ENCODE measurements at regions not wholly inside any gene's neighbourhood (a gene's known extent, or its start where the extent isn't known, plus 50 kb on each side); places are given as distances from the start of the nearest gene placed in this dataset.

- Mint-ChIP-seq H3K4me3 (no peak overlapping the region), H3K4me1 (ENCODE audit: low read depth) (no peaks in the 10 kb centered on the region), H3K9me3 (peaks cover 29% of the 10 kb centered on the region), H3K27me3 (ENCODE audit: low read depth) (no peaks in the 10 kb centered on the region), H3K36me3 (ENCODE audit: insufficient read depth) (no peaks in the 10 kb centered on the region)
- no peak for DNase-seq
- ATAC-seq: no peak
Measured at GRCh38 chr7:52512656-52513055, 522.8 kb upstream of the POM121L12 start.

GRCh38 chr7:52507546-52508255, 527.7 kb upstream of the POM121L12 start:
- DNase-seq: no peak
- Mint-ChIP-seq H3K9me3 (peaks cover 26% of the 10 kb centered on the region), H3K4me3 (no peak overlapping the region), H3K4me1 (ENCODE audit: low read depth) (no peaks in the 10 kb centered on the region), H3K36me3 (ENCODE audit: insufficient read depth) (no peaks in the 10 kb centered on the region), H3K27me3 (ENCODE audit: low read depth) (no peaks in the 10 kb centered on the region)
- ATAC-seq: no peak

GRCh38 chr7:52506325-52506724, 529.1 kb upstream of the POM121L12 start:
- Mint-ChIP-seq H3K36me3 (ENCODE audit: insufficient read depth) (no peaks in the 10 kb centered on the region), H3K4me1 (ENCODE audit: low read depth) (no peaks in the 10 kb centered on the region), H3K9me3 (peaks cover 15% of the 10 kb centered on the region), H3K4me3 (no peak overlapping the region), H3K27me3 (ENCODE audit: low read depth) (no peaks in the 10 kb centered on the region)
- no peak for ATAC-seq
- DNase-seq: no peak

- peaks cover 8% of the 10 kb centered on the region for H3K9me3 Mint-ChIP-seq
- ATAC-seq (no peak), DNase-seq (no peak)
- H3K4me3 Mint-ChIP-seq: no peak overlapping the region
- H3K36me3 Mint-ChIP-seq (ENCODE audit: insufficient read depth): no peaks in the 10 kb centered on the region
- no peaks in the 10 kb centered on the region for H3K27me3 Mint-ChIP-seq (ENCODE audit: low read depth)
- H3K4me1 Mint-ChIP-seq (ENCODE audit: low read depth): no peaks in the 10 kb centered on the region
Measured at GRCh38 chr7:52504561-52504960, 530.9 kb upstream of the POM121L12 start.

GRCh38 chr7:52502281-52502680, 533.2 kb upstream of the POM121L12 start:
- H3K4me3 Mint-ChIP-seq: no peak overlapping the region
- DNase-seq: no peak
- peaks cover 8% of the 10 kb centered on the region for H3K9me3 Mint-ChIP-seq
- no peaks in the 10 kb centered on the region for H3K4me1 Mint-ChIP-seq (ENCODE audit: low read depth)
- ATAC-seq: no peak
- no peaks in the 10 kb centered on the region for H3K36me3 Mint-ChIP-seq (ENCODE audit: insufficient read depth)
- H3K27me3 Mint-ChIP-seq (ENCODE audit: low read depth): no peaks in the 10 kb centered on the region

GRCh38 chr7:52501696-52502095, 533.7 kb upstream of the POM121L12 start:
- ATAC-seq (no peak), DNase-seq (no peak)
- no peaks in the 10 kb centered on the region for H3K27me3 Mint-ChIP-seq (ENCODE audit: low read depth)
- no peak overlapping the region for H3K4me3 Mint-ChIP-seq
- H3K4me1 Mint-ChIP-seq (ENCODE audit: low read depth): no peaks in the 10 kb centered on the region
- H3K9me3 Mint-ChIP-seq: peaks cover 8% of the 10 kb centered on the region
- no peaks in the 10 kb centered on the region for H3K36me3 Mint-ChIP-seq (ENCODE audit: insufficient read depth)

GRCh38 chr7:52500841-52501240, 534.6 kb upstream of the POM121L12 start:
- ATAC-seq (no peak), DNase-seq (no peak)
- Mint-ChIP-seq H3K27me3 (ENCODE audit: low read depth) (no peaks in the 10 kb centered on the region), H3K36me3 (ENCODE audit: insufficient read depth) (no peaks in the 10 kb centered on the region), H3K9me3 (peaks cover 8% of the 10 kb centered on the region), H3K4me1 (ENCODE audit: low read depth) (no peaks in the 10 kb centered on the region), H3K4me3 (no peak overlapping the region)

GRCh38 chr7:52498366-52498765, 537.1 kb upstream of the POM121L12 start:
- no peaks in the 10 kb centered on the region for H3K4me1 Mint-ChIP-seq (ENCODE audit: low read depth)
- no peaks in the 10 kb centered on the region for H3K36me3 Mint-ChIP-seq (ENCODE audit: insufficient read depth)
- no peak for ATAC-seq

GRCh38 chr7:52486267-52486666, 549.2 kb upstream of the POM121L12 start:
- no peaks in the 10 kb centered on the region for H3K27me3 Mint-ChIP-seq (ENCODE audit: low read depth)
- H3K4me3 Mint-ChIP-seq: no peak overlapping the region
- H3K4me1 Mint-ChIP-seq (ENCODE audit: low read depth): no peaks in the 10 kb centered on the region
- H3K9me3 Mint-ChIP-seq: peaks cover 22% of the 10 kb centered on the region
- DNase-seq (no peak), ATAC-seq (no peak)
- H3K36me3 Mint-ChIP-seq (ENCODE audit: insufficient read depth): no peaks in the 10 kb centered on the region

More at GRCh38 chr7:52498366-52498765, 537.1 kb upstream of the POM121L12 start:
- Mint-ChIP-seq H3K27me3 (ENCODE audit: low read depth) (no peaks in the 10 kb centered on the region), H3K4me3 (no peak overlapping the region), H3K9me3 (peaks cover 4% of the 10 kb centered on the region)
- DNase-seq: no peak

GRCh38 chr7:52482076-52482475, 553.4 kb upstream of the POM121L12 start:
- Mint-ChIP-seq H3K36me3 (ENCODE audit: insufficient read depth) (no peaks in the 10 kb centered on the region), H3K4me1 (ENCODE audit: low read depth) (no peaks in the 10 kb centered on the region), H3K4me3 (no peak overlapping the region), H3K27me3 (ENCODE audit: low read depth) (no peaks in the 10 kb centered on the region), H3K9me3 (peaks cover 14% of the 10 kb centered on the region)
- ATAC-seq: no peak
- DNase-seq: no peak

GRCh38 chr7:52481571-52481970, 553.9 kb upstream of the POM121L12 start:
- DNase-seq (no peak), ATAC-seq (no peak)
- Mint-ChIP-seq H3K4me3 (no peak overlapping the region), H3K9me3 (peaks cover 14% of the 10 kb centered on the region), H3K27me3 (ENCODE audit: low read depth) (no peaks in the 10 kb centered on the region), H3K36me3 (ENCODE audit: insufficient read depth) (no peaks in the 10 kb centered on the region), H3K4me1 (ENCODE audit: low read depth) (no peaks in the 10 kb centered on the region)

- ATAC-seq (no peak), DNase-seq (no peak)
- Mint-ChIP-seq H3K36me3 (ENCODE audit: insufficient read depth) (no peaks in the 10 kb centered on the region), H3K4me3 (no peak overlapping the region), H3K9me3 (peaks cover 5% of the 10 kb centered on the region), H3K4me1 (ENCODE audit: low read depth) (no peaks in the 10 kb centered on the region), H3K27me3 (ENCODE audit: low read depth) (no peaks in the 10 kb centered on the region)
Measured at GRCh38 chr7:52479990-52480389, 555.4 kb upstream of the POM121L12 start.

GRCh38 chr7:52475001-52475582, 560.3 kb upstream of the POM121L12 start:
- no peaks in the 10 kb centered on the region for H3K27me3 Mint-ChIP-seq (ENCODE audit: low read depth)
- H3K36me3 Mint-ChIP-seq (ENCODE audit: insufficient read depth): no peaks in the 10 kb centered on the region
- peaks cover 11% of the 10 kb centered on the region for H3K9me3 Mint-ChIP-seq
- no peaks in the 10 kb centered on the region for H3K4me1 Mint-ChIP-seq (ENCODE audit: low read depth)
- no peak for ATAC-seq
- no peak for DNase-seq
- H3K4me3 Mint-ChIP-seq: no peak overlapping the region

- Mint-ChIP-seq H3K36me3 (ENCODE audit: insufficient read depth) (no peaks in the 10 kb centered on the region), H3K4me1 (ENCODE audit: low read depth) (no peaks in the 10 kb centered on the region), H3K4me3 (no peak overlapping the region), H3K9me3 (peaks cover 23% of the 10 kb centered on the region), H3K27me3 (ENCODE audit: low read depth) (no peaks in the 10 kb centered on the region)
- DNase-seq (no peak), ATAC-seq (no peak)
Measured at GRCh38 chr7:52473756-52474155, 561.7 kb upstream of the POM121L12 start.

GRCh38 chr7:52472006-52472620, 563.3 kb upstream of the POM121L12 start:
- Mint-ChIP-seq H3K9me3 (peaks cover 26% of the 10 kb centered on the region), H3K4me3 (no peak overlapping the region), H3K36me3 (ENCODE audit: insufficient read depth) (no peaks in the 10 kb centered on the region), H3K4me1 (ENCODE audit: low read depth) (no peaks in the 10 kb centered on the region), H3K27me3 (ENCODE audit: low read depth) (no peaks in the 10 kb centered on the region)
- ATAC-seq (no peak), DNase-seq (no peak)

Data from activated T-cell treated with anti-CD3 and anti-CD28 coated beads, Interleukin-2, amount 50 U/mL, for 4 hours (primary cell).